ENCODE measurements at regions not wholly inside any gene's neighbourhood (a gene's known extent, or its start where the extent isn't known, plus 50 kb on each side); places are given as distances from the start of the nearest gene placed in this dataset.

GRCh38 chr6:71404967-71405278 is 116.3 kb downstream of the OGFRL1 start:
- no peak for TF ChIP-seq EGR1 (IDR thresholded peaks at IDR 0.05)
- no peak for TF ChIP-seq YY1 (IDR thresholded peaks at IDR 0.05; ENCODE audit: low read depth)
- no peak for TF ChIP-seq REST (IDR thresholded peaks at IDR 0.05; ENCODE audit: low read depth)
- no peak for TF ChIP-seq TAF1 (IDR thresholded peaks at IDR 0.05; ENCODE audit: low read depth)
- no peak for TF ChIP-seq EP300 (IDR thresholded peaks at IDR 0.05; ENCODE audit: borderline replicate concordance)
- no peak for TF ChIP-seq NFIC (IDR thresholded peaks at IDR 0.05)
- TF ChIP-seq CEBPB (IDR thresholded peaks at IDR 0.05): no peak
- no peak for TF ChIP-seq CREB1 (IDR thresholded peaks at IDR 0.05; ENCODE audit: low read depth)
- TF ChIP-seq RAD21 (IDR thresholded peaks at IDR 0.05; ENCODE audit: low read depth): no peak
- no peak for TF ChIP-seq ZBTB7A (IDR thresholded peaks at IDR 0.05; ENCODE audit: low read depth)

All from Ishikawa (cell line).